ENCODE measurements at regions not wholly inside any gene's neighbourhood (a gene's known extent, or its start where the extent isn't known, plus 50 kb on each side); places are given as distances from the start of the nearest gene placed in this dataset.

DNA sequence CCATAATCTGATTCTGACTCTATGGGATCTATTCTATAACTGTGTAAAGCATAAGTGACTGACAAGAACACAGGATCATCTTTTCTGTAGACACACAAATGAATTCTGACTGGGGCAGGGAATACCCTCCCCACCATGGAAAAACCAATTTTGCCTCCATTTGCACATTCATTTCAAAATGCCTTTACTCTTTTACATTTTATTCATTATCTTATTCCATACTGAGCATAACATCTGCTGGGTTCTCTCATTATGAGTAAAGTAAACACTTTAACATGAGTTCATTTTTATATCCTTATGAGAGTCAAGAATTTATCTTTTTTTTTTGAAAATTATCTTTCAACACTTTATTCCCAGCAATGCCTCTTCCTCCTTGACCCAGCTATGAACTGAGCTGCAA, 163.5 kb downstream of the RNF152 start:
- no peak for DNase-seq (ENCODE audit: low read depth)
- no peak overlapping the region for H3K4me3 ChIP-seq (ENCODE audit: low read depth, low read length)
- TF ChIP-seq, protein P1, sequence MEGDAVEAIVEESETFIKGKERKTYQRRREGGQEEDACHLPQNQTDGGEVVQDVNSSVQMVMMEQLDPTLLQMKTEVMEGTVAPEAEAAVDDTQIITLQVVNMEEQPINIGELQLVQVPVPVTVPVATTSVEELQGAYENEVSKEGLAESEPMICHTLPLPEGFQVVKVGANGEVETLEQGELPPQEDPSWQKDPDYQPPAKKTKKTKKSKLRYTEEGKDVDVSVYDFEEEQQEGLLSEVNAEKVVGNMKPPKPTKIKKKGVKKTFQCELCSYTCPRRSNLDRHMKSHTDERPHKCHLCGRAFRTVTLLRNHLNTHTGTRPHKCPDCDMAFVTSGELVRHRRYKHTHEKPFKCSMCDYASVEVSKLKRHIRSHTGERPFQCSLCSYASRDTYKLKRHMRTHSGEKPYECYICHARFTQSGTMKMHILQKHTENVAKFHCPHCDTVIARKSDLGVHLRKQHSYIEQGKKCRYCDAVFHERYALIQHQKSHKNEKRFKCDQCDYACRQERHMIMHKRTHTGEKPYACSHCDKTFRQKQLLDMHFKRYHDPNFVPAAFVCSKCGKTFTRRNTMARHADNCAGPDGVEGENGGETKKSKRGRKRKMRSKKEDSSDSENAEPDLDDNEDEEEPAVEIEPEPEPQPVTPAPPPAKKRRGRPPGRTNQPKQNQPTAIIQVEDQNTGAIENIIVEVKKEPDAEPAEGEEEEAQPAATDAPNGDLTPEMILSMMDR (IDR thresholded peaks at IDR 0.05; ENCODE audit: low read depth, low read length, missing control alignments), result no peak

DNA sequence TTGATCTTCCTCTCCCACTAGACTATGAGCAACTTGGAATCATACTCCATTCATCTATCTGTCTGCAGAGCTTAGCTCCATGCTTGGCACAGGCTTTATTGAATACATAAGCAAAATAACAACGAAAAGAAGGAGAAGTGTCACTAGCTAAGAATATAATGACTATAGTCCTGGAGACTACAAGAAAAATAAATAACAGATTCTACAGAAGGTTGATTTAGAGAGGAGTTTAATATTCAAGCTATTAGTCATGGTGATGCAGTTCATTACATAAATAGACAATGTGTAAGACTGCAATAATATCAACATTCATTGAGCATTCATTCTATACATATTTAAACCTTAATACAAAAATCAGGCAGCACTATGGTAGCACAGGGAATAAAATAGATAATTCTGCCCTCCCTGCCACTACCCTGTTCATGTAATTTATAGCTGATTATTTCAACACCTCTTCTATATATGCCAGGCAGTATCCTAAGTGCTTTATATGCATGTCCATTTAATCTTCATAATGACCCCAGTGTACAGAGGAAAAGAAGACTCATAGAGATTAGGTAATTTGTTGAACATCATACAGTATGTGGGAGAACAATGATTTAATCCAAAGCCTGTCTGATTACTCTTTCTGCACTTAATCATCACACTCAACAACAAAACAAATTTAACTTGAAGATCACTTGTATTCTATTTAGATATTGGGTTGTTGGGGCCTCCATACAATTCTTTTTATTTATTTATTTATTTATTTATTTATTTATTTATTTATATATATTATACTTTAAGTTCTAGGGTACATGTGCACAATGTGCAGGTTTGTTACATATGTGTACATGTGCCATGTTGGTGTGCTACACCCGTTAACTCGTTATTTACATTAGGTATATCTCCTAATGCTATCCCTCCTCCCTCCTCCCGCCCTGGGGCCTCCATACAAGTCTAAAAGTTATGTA, 165.3 kb downstream of the RNF152 start:
- no peak overlapping the region for H3K4me3 ChIP-seq (ENCODE audit: low read depth, low read length)
- DNase-seq (ENCODE audit: low read depth), result no peak
- TF ChIP-seq, protein P1 (IDR thresholded peaks at IDR 0.05; ENCODE audit: low read depth, low read length, missing control alignments), result no peak

DNA sequence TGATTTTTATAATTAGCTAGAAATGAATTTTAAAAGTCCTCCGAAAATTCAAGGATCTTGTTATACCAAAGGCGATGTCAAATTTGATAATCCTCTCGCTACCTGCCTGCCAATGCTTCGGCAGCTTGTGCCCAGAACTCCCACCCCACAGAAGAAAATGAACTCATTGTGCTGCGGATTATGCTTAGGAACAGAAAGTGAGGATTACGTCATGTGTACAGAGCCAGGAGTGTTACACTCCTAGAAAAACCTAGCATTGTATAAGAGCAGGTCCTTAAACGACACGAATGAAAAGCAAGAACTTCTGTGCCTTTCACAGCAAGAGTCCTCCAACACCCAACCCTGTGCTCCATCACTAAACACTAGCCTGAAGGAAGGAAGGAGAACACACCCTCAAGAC, 168.3 kb downstream of the RNF152 start:
- TF ChIP-seq, protein P1 (IDR thresholded peaks at IDR 0.05; ENCODE audit: low read depth, low read length, missing control alignments), result no peak
- no peak for DNase-seq (ENCODE audit: low read depth)
- no peak overlapping the region for H3K4me3 ChIP-seq (ENCODE audit: low read depth, low read length)

DNA sequence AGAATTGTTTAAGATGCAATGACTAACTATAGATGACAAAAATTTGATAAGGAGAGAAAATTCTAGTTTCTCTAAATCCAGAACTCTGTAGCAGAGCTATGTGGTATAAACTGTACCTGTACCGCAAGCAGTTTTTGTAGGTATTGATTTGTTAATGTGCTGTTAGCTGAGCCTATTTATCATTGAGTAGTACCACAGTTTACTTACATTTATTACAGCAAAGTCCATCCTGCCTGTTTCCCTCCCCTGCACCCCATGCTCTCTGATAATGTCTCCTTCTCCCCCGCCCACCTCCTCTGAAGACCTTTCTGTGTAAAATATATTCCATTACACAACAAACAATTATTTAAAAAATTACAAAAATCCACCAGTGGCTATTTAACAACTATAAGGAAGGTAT, 170.6 kb downstream of the RNF152 start:
- DNase-seq (ENCODE audit: low read depth), result no peak
- TF ChIP-seq, protein P1 (IDR thresholded peaks at IDR 0.05; ENCODE audit: low read depth, low read length, missing control alignments), result no peak
- no peak overlapping the region for H3K4me3 ChIP-seq (ENCODE audit: low read depth, low read length)

DNA sequence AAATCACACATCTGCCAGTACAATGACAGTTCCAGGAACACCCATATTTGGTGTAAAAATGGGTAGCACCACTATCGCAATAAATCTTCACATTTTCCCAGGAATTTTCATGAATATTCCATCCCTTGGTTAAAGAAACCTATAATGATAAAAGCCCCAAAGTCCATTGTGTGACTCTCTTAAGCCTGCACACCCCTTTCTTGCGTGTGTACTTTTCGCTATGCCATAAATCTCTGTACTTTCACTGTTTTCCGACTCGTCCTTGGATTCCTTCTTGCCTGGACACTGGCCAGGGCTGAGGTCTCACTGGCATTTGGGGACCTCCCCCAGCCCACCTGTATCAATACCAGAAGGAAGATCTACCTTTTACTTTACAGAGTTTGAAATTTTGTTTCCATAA, 172.3 kb downstream of the RNF152 start:
- TF ChIP-seq, protein P1 (IDR thresholded peaks at IDR 0.05; ENCODE audit: low read depth, low read length, missing control alignments), result no peak
- H3K4me3 ChIP-seq (ENCODE audit: low read depth, low read length), result no peak overlapping the region
- DNase-seq (ENCODE audit: low read depth), result no peak

DNA sequence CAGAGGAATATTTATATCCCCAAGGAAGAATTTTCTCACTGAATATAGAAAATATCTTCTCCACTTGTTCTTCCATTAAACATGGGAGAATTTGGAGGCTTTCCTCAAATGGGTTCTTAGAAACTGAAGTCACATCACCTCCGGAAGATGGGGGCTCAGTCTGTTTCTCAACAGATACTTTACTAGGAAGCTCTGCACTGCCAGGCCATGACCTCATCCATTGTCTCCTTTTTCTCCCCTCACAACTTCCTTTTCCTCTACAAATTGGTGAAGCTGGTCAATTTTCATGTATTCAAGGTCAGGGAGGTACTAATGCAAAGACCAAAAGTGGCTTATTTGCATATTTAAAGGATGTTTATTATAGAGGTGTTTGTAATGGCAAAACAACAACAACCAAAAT, 173.1 kb downstream of the RNF152 start:
- TF ChIP-seq, protein P1 (IDR thresholded peaks at IDR 0.05; ENCODE audit: low read depth, low read length, missing control alignments), result no peak
- no peak for DNase-seq (ENCODE audit: low read depth)
- H3K4me3 ChIP-seq (ENCODE audit: low read depth, low read length), result no peak overlapping the region

DNA sequence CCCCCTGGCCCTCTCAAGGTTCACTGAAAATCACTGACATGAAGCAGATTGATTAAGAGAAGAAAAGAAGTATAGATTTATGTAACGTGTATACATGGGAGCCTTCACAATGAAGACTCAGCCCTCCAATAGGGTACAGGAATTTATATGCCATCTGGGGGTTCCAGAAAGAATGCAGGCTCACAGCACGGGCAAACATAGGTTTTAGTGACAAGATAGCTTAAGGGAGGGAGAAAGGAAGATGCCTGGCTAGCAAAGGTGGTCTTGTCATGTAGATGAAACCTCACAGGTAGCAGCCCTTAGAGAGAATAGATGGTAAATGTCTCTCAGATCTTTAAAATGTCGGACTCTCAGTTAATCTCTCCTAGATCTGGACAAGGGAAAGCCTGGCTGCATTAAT, 173.9 kb downstream of the RNF152 start:
- H3K4me3 ChIP-seq (ENCODE audit: low read depth, low read length), result no peak overlapping the region
- DNase-seq (ENCODE audit: low read depth), result no peak
- TF ChIP-seq, protein P1 (IDR thresholded peaks at IDR 0.05; ENCODE audit: low read depth, low read length, missing control alignments), result no peak

Measured in GM12864 (cell line).